GM21447 (cell line): ENCODE measurements at regions not wholly inside any gene's neighbourhood (a gene's known extent, or its start where the extent isn't known, plus 50 kb on each side); places are given as distances from the start of the nearest gene placed in this dataset.
"Not testable (repeated sequence)": the region's sequence is repeated elsewhere in the genome, so short reads cannot be mapped to it uniquely, and the experiment has no call there.

ENCODE experiments used
- ATAC-seq: cut with Tn5 transposase; IDR thresholded peaks from one replicate; pipeline ENCODE4 v1.9.1; 2021; ENCODE audit not compliant: unreplicated experiment

- ATAC-seq, result no peak
Observed at GRCh38 chr17:31629696-31630470, 229.2 kb downstream of the COPRS start.

DNA sequence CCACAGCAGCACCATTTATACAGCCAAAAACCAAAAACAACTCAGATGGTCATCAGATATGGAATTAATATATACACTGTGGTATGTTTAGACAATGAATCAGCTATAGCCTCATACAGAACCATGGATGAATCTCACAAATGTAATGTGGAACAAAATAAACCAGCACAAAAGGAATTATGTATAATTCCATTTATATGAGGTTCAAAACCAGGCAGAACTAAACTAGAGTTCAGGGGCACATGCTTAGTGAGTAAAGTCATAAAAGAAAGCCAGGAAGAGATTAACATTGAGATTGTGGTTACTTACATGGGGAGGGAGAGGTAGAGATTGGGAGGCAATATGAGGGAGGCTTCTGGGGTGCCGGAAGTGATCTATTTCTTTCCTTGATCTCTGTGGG lies 231.1 kb downstream of the COPRS start:
- no peak for ATAC-seq

DNA sequence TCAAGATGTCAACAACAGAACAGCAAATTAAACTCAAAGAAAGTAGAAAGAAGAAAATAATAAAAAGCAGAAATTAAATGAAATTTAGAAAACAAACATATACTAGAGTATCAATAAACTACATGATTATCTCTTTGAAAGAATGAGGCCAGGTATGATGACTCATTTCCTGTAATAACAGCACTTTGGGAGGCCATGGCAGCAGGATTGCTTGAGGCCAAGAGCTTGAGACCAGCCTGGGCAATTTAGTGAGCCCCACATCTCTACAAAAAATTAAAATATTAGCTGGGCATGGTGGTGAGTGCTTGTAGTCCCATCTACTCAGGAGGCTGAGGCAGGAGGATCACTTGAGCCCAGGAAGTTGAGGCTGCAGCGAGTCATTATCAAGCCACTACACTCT lies 232.5 kb downstream of the RAB11FIP4 start:
- ATAC-seq, result no peak

DNA sequence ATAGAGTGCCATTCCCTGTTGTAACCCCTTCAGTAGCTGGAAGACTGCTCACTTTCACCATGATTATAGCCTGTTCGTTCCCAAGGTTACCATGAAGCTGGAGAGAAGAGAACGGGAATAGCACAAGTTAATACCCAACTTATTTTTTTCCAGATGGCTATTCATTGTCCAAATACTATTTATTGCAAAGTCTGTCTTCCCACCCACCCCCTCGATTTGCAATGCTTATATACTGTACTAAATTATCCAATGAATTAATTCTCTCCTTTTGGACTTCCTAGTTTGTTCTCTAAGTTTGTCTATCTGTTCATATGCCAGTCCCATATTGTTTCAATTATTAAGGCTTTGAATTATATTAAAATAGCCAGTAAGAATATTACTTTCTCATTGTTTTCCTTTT lies 231.0 kb downstream of the RAB11FIP4 start:
- ATAC-seq, result no peak

GRCh38 chr17:31621566-31621965 lies 230.1 kb downstream of the RAB11FIP4 start:
- ATAC-seq, result no peak

- not testable (repeated sequence) for ATAC-seq
Observed at GRCh38 chr17:31611053-31611452, 219.6 kb downstream of the RAB11FIP4 start.

DNA sequence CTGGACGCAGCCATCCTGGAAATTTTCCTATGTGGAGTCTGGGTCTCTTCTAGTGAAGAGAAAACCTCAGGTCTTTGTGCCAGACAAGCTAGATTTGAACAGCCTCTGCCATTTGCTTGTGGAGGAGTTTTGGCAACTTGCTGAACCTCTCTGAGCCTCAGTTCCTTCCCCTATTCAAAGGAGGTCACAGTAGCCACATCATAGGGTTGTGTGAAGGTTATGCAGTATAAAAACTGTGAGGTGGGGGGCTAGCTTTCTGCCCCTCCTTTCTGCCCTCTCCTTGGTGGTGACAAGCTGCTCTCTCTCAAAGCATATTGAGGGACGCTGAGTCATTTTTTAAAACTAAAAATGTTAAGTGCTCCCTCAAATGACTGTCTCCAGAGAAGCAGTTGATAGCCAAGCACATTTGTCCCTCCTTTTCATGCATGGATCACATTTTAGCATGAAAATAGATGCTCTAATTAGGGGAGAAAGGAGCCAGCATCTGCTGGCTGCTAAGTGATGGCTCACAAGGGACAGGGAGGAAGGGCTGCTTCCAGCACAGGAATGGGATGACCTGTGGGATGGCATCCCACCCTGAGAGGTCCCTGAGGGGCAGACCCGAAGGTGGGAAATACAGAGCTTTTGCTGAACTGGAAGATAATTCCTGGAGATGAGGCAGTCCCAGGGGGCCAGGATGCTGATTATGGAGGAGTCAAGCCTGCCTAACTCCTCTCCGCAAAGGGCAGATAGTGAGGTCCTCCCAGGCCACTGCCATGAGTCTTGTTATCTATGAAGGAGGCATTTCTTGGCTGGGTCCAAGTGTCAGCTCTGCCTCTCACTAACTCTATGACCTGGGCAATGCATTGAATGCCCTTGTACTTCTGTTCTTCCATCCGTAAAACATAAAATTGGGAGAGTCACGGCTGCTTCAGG lies 218.8 kb downstream of the RAB11FIP4 start:
- ATAC-seq, result no peak

DNA sequence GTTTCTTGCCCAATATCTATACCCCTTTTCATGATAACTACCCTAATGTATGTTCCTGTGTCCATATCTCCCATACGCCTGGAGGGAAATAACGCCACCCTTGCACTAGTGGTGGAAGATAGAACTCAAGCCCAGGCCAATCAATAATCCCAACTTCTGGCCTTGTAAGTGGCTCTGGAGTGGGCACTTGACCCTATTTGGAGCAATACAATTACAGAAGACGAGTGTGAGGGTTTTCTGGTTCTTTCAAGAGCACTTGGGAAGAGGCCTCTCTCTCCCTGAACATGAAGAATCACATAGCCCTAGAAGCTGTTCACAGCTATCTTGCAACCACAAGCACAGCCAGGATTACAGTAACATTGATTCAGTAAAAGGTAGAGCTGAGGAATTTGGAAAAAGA lies 217.9 kb downstream of the RAB11FIP4 start:
- ATAC-seq, result no peak

GRCh38 chr17:31608659-31609254 lies 217.3 kb downstream of the RAB11FIP4 start:
- ATAC-seq, result no peak

GRCh38 chr17:31605761-31606160 lies 214.3 kb downstream of the RAB11FIP4 start:
- no peak for ATAC-seq

GRCh38 chr17:31604936-31605335 lies 213.5 kb downstream of the RAB11FIP4 start:
- ATAC-seq, result no peak

DNA sequence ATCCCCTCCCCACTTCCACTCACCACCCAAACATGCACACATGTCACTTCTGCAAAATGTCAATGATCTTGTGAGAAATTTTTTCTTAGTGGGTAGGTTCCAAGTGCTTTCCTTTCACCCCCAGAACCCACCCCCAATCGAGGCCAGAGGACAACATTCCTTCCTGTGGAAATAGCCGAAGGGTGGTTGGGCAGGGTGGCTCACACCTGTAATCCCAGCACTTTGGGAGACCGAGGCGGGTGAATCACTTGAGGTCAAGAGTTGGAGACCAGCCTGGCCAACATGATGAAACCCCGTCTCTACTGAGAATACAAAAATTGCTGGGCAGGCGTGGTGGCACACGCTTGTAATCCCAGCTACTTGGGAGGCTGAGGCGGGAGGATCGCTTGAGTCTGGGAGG lies 208.7 kb downstream of the RAB11FIP4 start:
- ATAC-seq, result not testable (repeated sequence)

GRCh38 chr17:31598921-31599571 lies 207.6 kb downstream of the RAB11FIP4 start:
- no peak for ATAC-seq

GRCh38 chr17:31598399-31598782 lies 206.9 kb downstream of the RAB11FIP4 start:
- ATAC-seq, result no peak

DNA sequence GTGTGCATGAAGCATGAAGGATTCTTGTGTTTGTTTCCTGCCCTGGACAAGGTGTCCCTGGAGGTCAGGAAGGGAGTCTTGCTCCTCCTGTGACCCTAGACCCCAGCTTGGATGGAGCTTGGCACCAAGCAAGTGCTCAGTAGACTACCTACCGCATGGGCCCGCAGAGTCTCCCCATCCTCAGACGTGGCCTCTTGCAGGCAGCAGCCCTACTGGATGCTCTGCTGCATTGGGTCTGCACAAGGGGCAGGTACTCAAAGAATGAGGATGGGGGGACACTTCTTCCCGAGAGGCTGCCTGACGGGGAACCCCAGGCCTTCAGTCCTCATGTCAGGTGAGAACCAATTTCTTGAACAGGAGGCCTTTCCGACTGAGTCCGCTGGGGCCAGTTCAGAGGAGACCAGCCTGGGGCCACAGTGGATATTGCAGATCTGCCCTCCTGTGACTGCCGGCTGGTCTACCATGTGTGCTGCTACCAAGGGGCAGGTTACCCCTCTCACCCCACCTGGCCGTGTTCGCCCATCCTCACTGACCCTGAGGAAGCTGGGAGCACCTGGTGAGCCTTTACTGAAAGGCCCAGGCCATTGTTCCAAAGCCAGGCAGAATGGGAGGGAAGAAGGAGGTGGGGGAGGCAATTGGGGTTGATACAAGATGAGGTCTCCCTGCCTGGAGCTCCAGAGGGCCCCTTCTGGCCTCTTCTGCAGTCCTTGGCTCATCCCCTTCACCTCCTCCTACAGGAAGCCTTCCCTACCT lies 206.3 kb downstream of the RAB11FIP4 start:
- ATAC-seq, result no peak

GRCh38 chr17:31596382-31597323 lies 205.2 kb downstream of the RAB11FIP4 start:
- peak; percentile 92 for ATAC-seq

DNA sequence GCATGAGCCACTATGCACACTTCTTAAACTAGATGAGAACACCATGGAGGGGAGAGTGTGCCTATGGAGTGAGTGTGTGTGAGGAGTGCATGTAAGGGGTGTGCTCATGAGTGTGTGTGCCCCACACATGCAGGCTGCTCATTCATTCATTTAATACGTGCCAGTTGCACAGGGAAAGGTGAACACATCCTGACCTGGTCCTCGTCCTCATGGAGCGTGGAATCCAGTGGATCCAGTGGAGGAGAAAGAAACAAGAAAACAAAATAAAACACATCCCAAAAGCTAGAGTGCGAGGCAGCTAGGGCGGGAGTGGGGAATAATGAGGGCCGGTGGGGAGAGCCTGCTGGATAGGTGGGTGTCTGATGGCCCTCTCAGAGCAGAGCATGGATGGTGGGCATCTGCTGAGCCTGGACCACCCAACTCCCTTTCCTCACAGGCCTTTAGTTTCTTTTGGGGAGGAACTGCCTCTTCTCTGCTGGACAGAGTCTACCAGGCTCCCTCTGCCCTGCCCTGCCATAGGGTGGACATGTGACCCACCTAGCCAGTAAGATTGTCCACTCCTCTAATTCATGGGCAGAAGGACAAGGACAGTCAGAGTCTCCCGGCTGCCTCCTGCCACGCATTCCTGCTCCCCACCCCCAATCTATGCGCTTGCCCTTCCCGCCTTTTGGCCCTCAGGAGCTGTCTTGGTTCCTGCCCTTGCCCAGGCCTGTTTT lies 204.3 kb downstream of the RAB11FIP4 start:
- no peak for ATAC-seq

DNA sequence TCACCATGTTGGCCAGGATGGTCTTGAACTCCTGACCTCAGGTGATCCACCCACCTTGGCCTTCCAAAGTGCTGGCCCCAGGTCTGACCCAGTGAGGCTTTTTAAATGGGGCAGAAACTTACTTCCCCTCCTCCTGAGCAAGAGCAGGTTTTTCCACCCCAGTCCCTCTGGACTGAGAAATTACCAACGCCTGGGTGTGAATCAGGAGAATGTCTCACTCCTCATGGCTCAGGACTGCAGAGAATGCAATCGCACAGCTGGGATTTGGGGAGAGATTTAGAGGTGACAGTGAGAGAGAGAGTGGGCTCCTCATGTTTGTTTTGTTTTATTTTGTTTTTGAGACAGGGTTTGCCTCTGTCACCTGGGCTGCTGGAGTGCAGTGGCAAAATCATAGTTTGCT lies 203.6 kb downstream of the RAB11FIP4 start:
- ATAC-seq, result no peak

- ATAC-seq, result no peak
Observed at GRCh38 chr17:31594416-31594815, 202.9 kb downstream of the RAB11FIP4 start.
